Heart left ventricle (tissue), 13 donors: ENCODE measurements at regions not wholly inside any gene's neighbourhood (a gene's known extent, or its start where the extent isn't known, plus 50 kb on each side); places are given as distances from the start of the nearest gene placed in this dataset.
A peak's percentile ranks its signal among the peaks of the same experiment; 100 is the strongest.

Experiments
- POLR2A ChIP-seq, 2 donors: fragments of 450-650 bp; IDR thresholded peaks; one replicate each; pipeline ENCODE4 v1.6.1; 2017; ENCODE audit warnings: antibody characterized with exemption in 2 of 2, mild to moderate bottlenecking in 2 of 2, moderate library complexity in 2 of 2
- TF ChIP-seq, protein P1 (sequence below), 12 donors: fragments of 200-600 bp; sonication (generic) in 4 of 12; IDR thresholded peaks; one replicate each; pipeline versions ENCODE4 v1.5.0 to v1.8.0; 2018 to 2022; ENCODE audit warnings: antibody characterized with exemption in 12 of 12, mild to moderate bottlenecking in 5 of 12
- donor health status: ischemic (EF 13 %, LVEDD 7.1; RV severe dilation, severe dysfunction).
- donor health status: DM: no; HTN: yes; CAD: no.
- donor health status: DM: no; HTN: no; CAD: no.
- donor health status: ischemic (EF 25% LVEDD 6.9; RV normal size, moderate dysfunction).
- donor health status: ischemic (EF 25% LVEDD 5.7; RV mildly dilated, moderate dysfunction).
- donor health status: ischemic (EF 35%, LVEDD 5.7; RV mildly dilated, moderate dysfunction).
- donor health status: nonischemic (EF 11% LVEDD 7.7; RV severe dilation, severe dysfunction).
- donor health status: DM: yes; HTN: yes; CAD: no.
- donor health status: PGD.
- donor health status: ischemic (EF 29% LVEDD 5.4; RV normal size, mild dysfunction).
- donor health status: nonischemic (EF 23%, LVEDD 6.1; RV moderate dilation, normal function).

DNA sequence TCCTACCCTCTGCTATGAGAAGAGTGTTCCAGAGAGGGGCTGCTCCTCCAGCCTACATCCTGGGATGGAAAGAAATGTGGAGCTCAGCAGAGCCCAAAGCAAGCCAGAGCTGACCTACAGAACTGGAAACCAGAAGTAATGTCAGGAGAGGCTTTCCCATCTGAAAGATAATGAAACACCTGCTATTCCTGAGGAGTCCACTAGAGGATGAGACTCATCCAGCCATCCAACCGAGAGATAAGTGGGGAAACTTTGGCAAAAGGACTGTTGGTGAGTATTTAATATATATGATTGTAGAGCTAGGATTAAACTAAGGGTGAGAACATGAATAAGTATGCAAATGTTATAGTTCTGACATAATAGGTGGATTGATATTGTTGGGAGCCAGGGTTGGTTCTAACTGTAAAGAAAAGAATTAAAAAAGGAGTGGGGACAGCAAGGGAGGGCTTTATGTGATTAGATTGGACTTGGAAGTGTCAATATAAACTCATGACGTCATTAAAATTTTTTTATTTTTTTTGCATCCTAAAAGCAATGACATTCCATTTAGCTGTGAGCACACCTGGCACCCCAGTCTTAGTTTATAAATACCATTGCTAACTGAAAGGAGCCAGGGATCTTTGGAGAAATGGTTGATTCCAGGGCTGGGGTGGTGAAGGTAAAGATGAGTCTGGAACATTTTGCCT is 312.8 kb upstream of the NFE2L3 start:
- no peak for TF ChIP-seq POLR2A (IDR thresholded peaks at IDR 0.05)
- TF ChIP-seq, protein P1, sequence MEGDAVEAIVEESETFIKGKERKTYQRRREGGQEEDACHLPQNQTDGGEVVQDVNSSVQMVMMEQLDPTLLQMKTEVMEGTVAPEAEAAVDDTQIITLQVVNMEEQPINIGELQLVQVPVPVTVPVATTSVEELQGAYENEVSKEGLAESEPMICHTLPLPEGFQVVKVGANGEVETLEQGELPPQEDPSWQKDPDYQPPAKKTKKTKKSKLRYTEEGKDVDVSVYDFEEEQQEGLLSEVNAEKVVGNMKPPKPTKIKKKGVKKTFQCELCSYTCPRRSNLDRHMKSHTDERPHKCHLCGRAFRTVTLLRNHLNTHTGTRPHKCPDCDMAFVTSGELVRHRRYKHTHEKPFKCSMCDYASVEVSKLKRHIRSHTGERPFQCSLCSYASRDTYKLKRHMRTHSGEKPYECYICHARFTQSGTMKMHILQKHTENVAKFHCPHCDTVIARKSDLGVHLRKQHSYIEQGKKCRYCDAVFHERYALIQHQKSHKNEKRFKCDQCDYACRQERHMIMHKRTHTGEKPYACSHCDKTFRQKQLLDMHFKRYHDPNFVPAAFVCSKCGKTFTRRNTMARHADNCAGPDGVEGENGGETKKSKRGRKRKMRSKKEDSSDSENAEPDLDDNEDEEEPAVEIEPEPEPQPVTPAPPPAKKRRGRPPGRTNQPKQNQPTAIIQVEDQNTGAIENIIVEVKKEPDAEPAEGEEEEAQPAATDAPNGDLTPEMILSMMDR (IDR thresholded peaks at IDR 0.05), result peak in 2 of 12 donors; percentile 6 to 11
